GM18502 (cell line): ENCODE measurements at regions not wholly inside any gene's neighbourhood (a gene's known extent, or its start where the extent isn't known, plus 50 kb on each side); places are given as distances from the start of the nearest gene placed in this dataset.

ENCODE experiments used
- ATAC-seq: cut with Tn5 transposase; IDR thresholded peaks from one replicate; pipeline ENCODE4 v1.9.1; 2021; ENCODE audit warnings: mild to moderate bottlenecking; ENCODE audit not compliant: unreplicated experiment, poor library complexity

DNA sequence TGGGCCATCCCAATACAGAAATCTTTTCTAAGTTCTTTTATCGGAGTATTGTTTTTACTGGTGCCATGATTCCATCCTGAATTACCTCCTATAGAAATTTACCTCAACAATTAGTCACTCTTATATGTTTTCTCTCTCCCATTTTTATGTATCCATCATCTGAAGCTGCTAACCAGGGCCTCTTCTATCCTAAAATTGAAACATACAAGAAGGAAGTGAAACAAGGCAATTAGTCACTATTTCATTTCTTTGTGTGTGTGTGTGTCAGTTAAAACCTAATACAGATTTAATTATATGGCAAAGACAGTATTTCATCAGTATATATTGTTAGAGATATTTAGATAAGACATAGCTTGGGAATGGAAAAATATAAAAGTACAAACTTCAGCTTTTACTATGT, 148.4 kb upstream of the AHR start:
- ATAC-seq, result peak; percentile 77

- ATAC-seq, result peak; percentile 60
Measured at GRCh38 chr7:17152721-17153120, 145.7 kb upstream of the AHR start.

DNA sequence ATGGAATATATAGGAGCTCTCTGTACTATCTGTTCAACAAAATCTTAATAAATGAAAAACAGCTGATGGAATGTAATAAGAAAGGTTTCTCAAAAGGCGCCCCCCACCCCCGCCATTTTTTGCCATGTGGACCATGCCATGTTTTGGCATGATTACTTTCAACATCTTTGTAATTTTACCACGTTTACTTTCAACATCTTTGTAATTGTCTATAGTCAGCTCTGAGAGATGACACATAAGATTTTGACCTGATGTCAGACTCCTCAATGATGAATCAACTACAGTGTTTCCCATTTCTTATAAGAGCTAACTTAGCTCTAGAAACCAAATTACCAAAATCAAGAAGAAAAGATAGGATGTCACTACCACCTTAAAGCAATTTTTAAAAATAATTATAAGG, 144.9 kb upstream of the AHR start:
- ATAC-seq, result no peak

DNA sequence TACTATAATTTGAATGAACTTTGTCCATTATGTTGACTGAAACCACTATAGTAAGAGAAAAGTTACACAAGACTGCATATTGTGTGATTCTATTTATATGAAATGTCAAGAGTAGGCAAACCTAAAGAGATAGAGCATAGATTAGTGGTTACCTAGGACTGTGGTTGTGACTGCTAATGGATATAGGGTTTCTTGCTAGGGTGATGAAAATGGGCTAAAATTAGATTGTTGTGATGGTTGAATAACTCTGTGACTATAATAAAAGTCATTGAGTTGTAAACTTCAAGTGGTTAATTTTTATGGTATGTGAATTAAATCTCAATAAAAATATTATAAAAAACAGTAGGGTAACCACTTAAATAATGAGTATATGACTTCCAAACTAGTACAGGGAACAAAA, 142.9 kb upstream of the AHR start:
- no peak for ATAC-seq

- ATAC-seq, result no peak
Measured at GRCh38 chr7:17158261-17158660, 140.2 kb upstream of the AHR start.

DNA sequence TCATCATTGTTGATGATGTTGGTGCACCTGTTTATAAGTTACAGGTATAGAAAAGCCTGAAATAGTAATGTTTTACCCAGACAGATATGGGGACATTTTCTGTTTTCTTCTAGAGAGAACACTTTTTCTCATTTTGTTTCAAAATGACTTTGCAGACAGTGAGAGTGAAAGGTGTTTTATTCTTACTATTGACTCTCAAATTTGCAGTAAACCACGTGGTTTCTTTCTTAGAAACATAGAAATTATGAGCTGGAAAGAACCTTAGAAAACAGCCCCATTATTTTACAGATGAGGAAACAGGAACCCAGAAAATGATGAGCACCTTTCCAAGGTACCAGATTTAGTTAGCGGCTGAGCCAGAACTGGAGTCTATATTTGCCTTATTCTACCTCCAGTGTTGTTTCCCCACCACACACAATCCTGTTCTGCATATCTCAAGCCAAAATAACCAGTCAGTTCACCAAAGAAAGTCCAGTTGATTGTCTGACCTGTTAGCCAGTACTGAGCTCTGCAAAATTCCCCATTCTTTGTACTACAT, 138.9 kb upstream of the AHR start:
- peak; percentile 91 for ATAC-seq

DNA sequence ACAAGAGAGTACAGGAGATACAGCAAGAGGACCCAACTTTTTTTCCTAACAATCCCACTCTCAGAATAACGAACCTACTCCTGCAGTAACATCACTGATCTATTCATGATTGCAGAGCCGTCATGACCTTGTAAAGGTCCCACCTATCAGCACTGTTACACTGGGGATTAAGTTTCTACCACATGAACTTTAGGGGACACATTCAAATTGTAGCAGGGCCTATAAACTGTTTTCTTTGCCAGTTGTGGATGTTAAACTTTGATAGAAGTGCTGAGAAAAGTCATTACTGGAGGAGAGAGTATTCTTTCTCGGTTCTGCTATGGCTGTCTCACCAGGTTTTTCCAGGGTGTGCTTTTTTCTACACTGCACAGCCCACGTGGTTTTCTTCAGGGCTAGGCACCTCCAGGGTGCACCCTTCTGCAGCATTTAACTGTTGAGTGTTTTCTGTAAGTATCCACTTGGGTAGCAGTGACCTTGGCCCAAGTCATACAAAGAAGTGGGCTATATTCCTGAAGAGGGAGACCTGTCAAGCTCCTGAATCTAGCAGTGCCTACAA, 131.6 kb upstream of the AHR start:
- peak; percentile 88 for ATAC-seq

DNA sequence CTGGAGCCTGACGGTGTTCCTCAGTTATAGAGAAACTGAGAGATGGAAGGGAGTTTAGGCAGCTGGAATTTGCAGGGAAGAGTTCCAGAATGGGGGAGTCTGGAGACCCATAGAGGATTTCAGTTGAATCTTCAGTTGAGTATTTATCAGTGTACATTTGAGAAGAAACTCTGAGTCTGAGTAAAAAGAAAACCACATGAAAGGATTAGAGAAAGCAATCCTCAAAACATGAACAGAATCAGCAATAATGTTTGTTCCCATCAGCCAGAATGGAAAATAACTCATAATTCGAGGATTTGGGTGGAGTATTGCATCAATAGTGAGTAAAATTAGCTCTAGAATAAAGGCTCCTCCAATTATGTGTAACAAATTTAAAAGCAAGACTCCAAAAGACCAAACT, 130.0 kb upstream of the AHR start:
- ATAC-seq, result no peak

DNA sequence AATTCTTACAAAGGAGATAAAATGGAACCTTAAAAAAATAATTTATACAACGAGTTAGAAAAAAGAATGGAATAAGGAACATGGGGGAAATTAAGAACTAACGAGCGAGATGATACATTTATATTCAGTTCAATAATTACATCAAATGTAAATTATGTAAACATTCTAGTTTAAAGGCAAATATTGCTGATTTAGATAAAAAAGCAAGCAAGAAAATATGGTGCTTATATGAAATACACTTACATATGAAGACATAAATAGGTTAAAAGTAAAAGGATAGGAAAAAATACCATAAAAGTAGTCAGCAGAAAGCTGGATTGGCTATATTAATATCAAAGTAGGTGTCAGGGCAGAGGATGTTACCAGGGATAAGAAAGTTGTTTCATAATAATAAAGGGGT, 127.0 kb upstream of the AHR start:
- ATAC-seq, result no peak

GRCh38 chr7:17176371-17177032, 122.0 kb upstream of the AHR start:
- ATAC-seq, result no peak

DNA sequence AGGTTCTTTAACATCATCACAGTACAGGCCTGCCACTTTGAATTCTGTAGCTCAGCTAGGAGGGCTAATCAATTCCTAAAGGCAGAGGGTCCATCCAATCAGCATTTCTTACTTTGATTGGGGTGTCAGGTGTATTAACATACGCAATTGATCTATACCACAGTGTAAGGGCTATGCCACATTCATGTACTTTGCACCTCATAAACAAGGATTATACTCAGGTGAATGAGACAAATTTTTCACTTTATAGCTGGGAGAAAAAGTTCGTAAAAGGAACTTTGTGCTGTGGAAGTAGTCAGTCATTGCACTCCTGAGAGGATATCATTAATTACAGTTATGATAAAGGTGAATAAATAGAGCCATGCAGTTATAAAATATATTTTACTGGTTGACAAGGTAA, 119.9 kb upstream of the AHR start:
- no peak for ATAC-seq

- no peak for ATAC-seq
Measured at GRCh38 chr7:17181482-17181881, 117.0 kb upstream of the AHR start.

- no peak for ATAC-seq
Measured at GRCh38 chr7:17183630-17184328, 114.7 kb upstream of the AHR start.

GRCh38 chr7:17184805-17185689, 113.4 kb upstream of the AHR start:
- ATAC-seq, result peak; percentile 36

DNA sequence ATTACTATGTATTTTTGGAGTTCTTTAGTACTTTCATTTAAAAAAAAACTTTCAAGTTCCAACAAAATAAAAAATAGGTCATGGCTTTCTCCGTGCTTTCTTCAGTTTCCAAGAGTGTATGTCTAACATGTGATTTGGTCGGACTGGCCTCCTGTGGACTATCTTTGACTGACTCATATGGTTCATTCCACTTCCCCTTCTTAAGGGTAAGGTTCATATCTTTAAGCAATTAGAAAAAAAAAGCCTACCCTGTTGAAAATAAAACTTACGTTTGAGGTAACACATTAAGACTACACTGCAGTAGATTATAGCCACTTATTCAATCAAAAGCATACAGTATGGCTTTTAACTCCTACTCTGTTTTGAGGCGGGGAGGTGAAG, 112.8 kb upstream of the AHR start:
- ATAC-seq, result peak; percentile 99

GRCh38 chr7:17186745-17187530, 111.5 kb upstream of the AHR start:
- ATAC-seq, result no peak

- no peak for ATAC-seq
Measured at GRCh38 chr7:17194656-17195055, 103.8 kb upstream of the AHR start.

GRCh38 chr7:17195576-17195975, 102.9 kb upstream of the AHR start:
- ATAC-seq, result peak; percentile 93

DNA sequence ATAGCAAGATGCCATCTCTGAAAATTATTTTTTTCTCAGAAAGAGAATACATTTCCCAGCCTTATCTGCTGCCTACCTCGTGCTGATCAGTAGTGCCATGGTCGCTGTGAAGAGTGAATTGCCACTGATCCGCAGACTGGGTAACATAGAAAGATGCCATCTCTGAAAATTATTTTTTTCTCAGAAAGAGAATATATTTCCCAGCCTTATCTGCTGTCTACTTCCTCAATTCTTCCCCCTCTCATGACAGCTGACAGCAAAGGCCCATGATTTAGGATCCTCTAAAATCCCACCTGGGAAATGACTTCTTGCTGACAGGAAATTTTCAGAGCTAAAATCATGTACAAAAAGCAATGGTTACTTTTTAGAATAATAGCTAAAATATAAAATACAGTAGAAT, 92.5 kb upstream of the AHR start:
- no peak for ATAC-seq

GRCh38 chr7:17206349-17206905, 92.0 kb upstream of the AHR start:
- ATAC-seq, result no peak
